C4-2B (cell line): ENCODE measurements at regions not wholly inside any gene's neighbourhood (a gene's known extent, or its start where the extent isn't known, plus 50 kb on each side); places are given as distances from the start of the nearest gene placed in this dataset.

ENCODE experiments used
- CTCF ChIP-seq: fragments of 450-650 bp; conservative IDR thresholded peaks from 2 replicates; pipeline ENCODE4 v1.5.1; 2017; ENCODE audit warnings: mild to moderate bottlenecking
- ZFX ChIP-seq: fragments of 450-650 bp; IDR thresholded peaks from 2 replicates; pipeline ENCODE4 v1.6.1; 2017

GRCh38 chr2:57199663-57200062 is 846.9 kb upstream of the VRK2 start:
- no peak for TF ChIP-seq ZFX
- no peak for TF ChIP-seq CTCF
